MM.1S (cell line): ENCODE measurements at regions not wholly inside any gene's neighbourhood (a gene's known extent, or its start where the extent isn't known, plus 50 kb on each side); places are given as distances from the start of the nearest gene placed in this dataset.

Experiments used
- DNase-seq: peaks from one replicate; pipeline ENCODE4 v3.0.0-alpha.2; 2015
- H2AFZ ChIP-seq: fragments of 300-600 bp; sonication (generic); 2 replicates; pipeline ENCODE4 v1.6.0; 2016; ENCODE audit warnings: antibody characterized with exemption, low read length
- H3F3A ChIP-seq: fragments of 300-600 bp; sonication (generic); 2 replicates; pipeline ENCODE4 v1.6.1; 2016; ENCODE audit warnings: mild to moderate bottlenecking, antibody characterized with exemption, low read length, moderate library complexity, mixed read lengths; ENCODE audit not compliant: insufficient read depth
- H3K27ac ChIP-seq: fragments of 300-600 bp; sonication (generic); 2 replicates; pipeline ENCODE4 v1.5.1; 2016; ENCODE audit warnings: mild to moderate bottlenecking, low read length
- H3K27me3 ChIP-seq: fragments of 300-600 bp; sonication (generic); replicated peaks from 2 replicates; pipeline ENCODE4 v1.6.0; 2016; ENCODE audit warnings: low read length; ENCODE audit not compliant: insufficient read depth
- H3K36me3 ChIP-seq: fragments of 300-600 bp; sonication (generic); replicated peaks from 2 replicates; pipeline ENCODE4 v1.6.1; 2016; ENCODE audit warnings: mild to moderate bottlenecking, low read length, mixed read lengths; ENCODE audit not compliant: insufficient read depth
- H3K4me1 ChIP-seq: fragments of 300-600 bp; sonication (generic); 2 replicates; pipeline ENCODE4 v1.6.1; 2016; ENCODE audit warnings: low read length, mixed read lengths
- H3K4me2 ChIP-seq: fragments of 300-600 bp; sonication (generic); 2 replicates; pipeline ENCODE4 v1.6.0; 2016; ENCODE audit warnings: low read depth, low read length
- H3K4me3 ChIP-seq: fragments of 300-600 bp; sonication (generic); 2 replicates; pipeline ENCODE4 v1.5.1; 2016; ENCODE audit warnings: low read length, mixed read lengths
- H3K79me2 ChIP-seq: fragments of 300-600 bp; sonication (generic); 2 replicates; pipeline ENCODE4 v1.6.1; 2016; ENCODE audit warnings: mixed run types, low read length, mixed read lengths
- H3K9ac ChIP-seq: fragments of 300-600 bp; sonication (generic); 2 replicates; pipeline ENCODE4 v1.6.1; 2016; ENCODE audit warnings: low read length, mixed read lengths
- H3K9me2 ChIP-seq: fragments of 300-600 bp; sonication (generic); replicated peaks from 2 replicates; pipeline ENCODE4 v1.6.1; 2016; ENCODE audit warnings: mild to moderate bottlenecking, low read length, mixed read lengths; ENCODE audit not compliant: insufficient read depth
- H3K9me3 ChIP-seq: fragments of 300-600 bp; sonication (generic); replicated peaks from 2 replicates; pipeline ENCODE4 v1.6.1; 2016; ENCODE audit warnings: mild to moderate bottlenecking, low read length, mixed read lengths; ENCODE audit not compliant: insufficient read depth
- H4K20me1 ChIP-seq: fragments of 300-600 bp; sonication (generic); 2 replicates; pipeline ENCODE4 v1.6.1; 2016; ENCODE audit warnings: mild to moderate bottlenecking, low read length, moderate library complexity, mixed read lengths; ENCODE audit not compliant: insufficient read depth
- CTCF ChIP-seq: fragments of 300-600 bp; sonication (generic); IDR thresholded peaks from 2 replicates; pipeline ENCODE4 v1.5.1; 2016; ENCODE audit warnings: antibody characterized with exemption, low read length, mixed read lengths
- EZH2 ChIP-seq: fragments of 300-600 bp; sonication (generic); optimal IDR thresholded peaks from 2 replicates; pipeline ENCODE3; 2017; ENCODE audit warnings: low read depth, mild to moderate bottlenecking, antibody characterized with exemption, low read length, mixed read lengths
- EZH2phosphoT487 ChIP-seq: fragments of 300-600 bp; sonication (generic); IDR thresholded peaks from 2 replicates; pipeline ENCODE4 v1.6.1; 2018; ENCODE audit warnings: antibody characterized with exemption, low read length

- no peak for TF ChIP-seq EZH2phosphoT487
- no peaks in the 10 kb centered on the region for H3K9me2 ChIP-seq
- H3K4me1 ChIP-seq = no peaks in the 10 kb centered on the region
These were observed 384.5 kb upstream of the CDH6 start for GRCh38 chr5:30808996-30809395.

DNA sequence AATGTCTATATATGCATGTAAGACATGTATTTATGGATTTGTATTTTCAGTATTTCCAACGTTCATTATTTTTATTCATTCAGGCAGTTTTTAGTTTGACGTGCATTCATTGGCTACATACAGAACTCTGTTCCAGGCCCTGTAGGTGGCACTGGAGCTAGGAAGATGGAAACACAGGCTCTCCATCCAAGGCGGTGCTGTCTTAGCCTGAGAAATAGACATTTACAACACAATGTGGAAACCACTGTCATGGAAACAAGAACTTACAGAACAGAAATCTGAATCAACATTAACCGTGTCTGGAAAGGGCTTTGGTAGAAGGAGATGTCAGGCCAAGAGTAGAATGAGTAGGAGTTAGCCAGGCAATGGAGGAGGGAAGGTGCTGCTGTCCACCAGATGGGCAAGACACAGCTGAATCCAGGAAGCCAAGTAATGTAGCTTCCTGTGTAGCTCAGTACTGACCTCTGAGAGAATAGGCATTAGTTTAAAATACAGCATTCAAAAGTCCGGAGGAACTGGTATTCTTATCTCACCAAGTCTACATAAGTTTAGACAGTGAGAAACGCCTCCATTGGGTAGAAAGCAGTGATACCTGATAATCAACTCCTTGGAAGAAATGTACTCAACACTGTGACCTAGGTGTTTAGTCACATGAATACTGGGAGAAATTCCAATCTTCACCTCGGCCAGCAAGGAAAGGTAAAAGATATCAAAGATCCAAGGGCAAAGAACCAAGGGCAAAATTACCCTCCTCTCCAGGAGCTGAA lies 388.6 kb upstream of the CDH6 start:
- H3K79me2 ChIP-seq = no peaks in the 10 kb centered on the region
- TF ChIP-seq EZH2 = no peak
- no peak for TF ChIP-seq CTCF
- TF ChIP-seq EZH2phosphoT487 = no peak
- no peak for DNase-seq

More at GRCh38 chr5:30808996-30809395, 384.5 kb upstream of the CDH6 start:
- no peaks in the 10 kb centered on the region for H3F3A ChIP-seq
- no peaks in the 10 kb centered on the region for H3K27me3 ChIP-seq
- H3K36me3 ChIP-seq = no peaks in the 10 kb centered on the region
- no peak overlapping the region for H2AFZ ChIP-seq
- H3K4me3 ChIP-seq = no peak overlapping the region
- H3K9me3 ChIP-seq = no peaks in the 10 kb centered on the region
- H3K79me2 ChIP-seq = no peaks in the 10 kb centered on the region
- no peak overlapping the region for H3K27ac ChIP-seq
- DNase-seq = no peak
- no peak overlapping the region for H3K9ac ChIP-seq
- no peaks in the 10 kb centered on the region for H4K20me1 ChIP-seq
- no peak overlapping the region for H3K4me2 ChIP-seq

GRCh38 chr5:30802961-30803705 lies 390.4 kb upstream of the CDH6 start:
- no peaks in the 10 kb centered on the region for H3F3A ChIP-seq
- H3K27me3 ChIP-seq = no peaks in the 10 kb centered on the region
- no peaks in the 10 kb centered on the region for H3K9me2 ChIP-seq
- H4K20me1 ChIP-seq = no peaks in the 10 kb centered on the region
- H3K4me1 ChIP-seq = no peaks in the 10 kb centered on the region
- H3K27ac ChIP-seq = no peak overlapping the region
- H3K9ac ChIP-seq = no peak overlapping the region
- DNase-seq = no peak
- no peak overlapping the region for H2AFZ ChIP-seq
- TF ChIP-seq EZH2phosphoT487 = no peak
- no peak for TF ChIP-seq CTCF
- no peaks in the 10 kb centered on the region for H3K36me3 ChIP-seq
- no peak overlapping the region for H3K4me2 ChIP-seq
- H3K79me2 ChIP-seq = no peaks in the 10 kb centered on the region
- H3K9me3 ChIP-seq = no peaks in the 10 kb centered on the region
- no peak overlapping the region for H3K4me3 ChIP-seq

More for the DNA sequence above, 388.6 kb upstream of the CDH6 start:
- Histone ChIP-seq H3K27me3 (no peaks in the 10 kb centered on the region), H3K9me2 (no peaks in the 10 kb centered on the region), H3K4me2 (no peak overlapping the region), H3K9me3 (no peaks in the 10 kb centered on the region), H3K9ac (no peak overlapping the region), H3K36me3 (no peaks in the 10 kb centered on the region), H3F3A (no peaks in the 10 kb centered on the region), H3K4me3 (no peak overlapping the region), H4K20me1 (no peaks in the 10 kb centered on the region), H2AFZ (no peak overlapping the region), H3K27ac (no peak overlapping the region), H3K4me1 (no peaks in the 10 kb centered on the region)

DNA sequence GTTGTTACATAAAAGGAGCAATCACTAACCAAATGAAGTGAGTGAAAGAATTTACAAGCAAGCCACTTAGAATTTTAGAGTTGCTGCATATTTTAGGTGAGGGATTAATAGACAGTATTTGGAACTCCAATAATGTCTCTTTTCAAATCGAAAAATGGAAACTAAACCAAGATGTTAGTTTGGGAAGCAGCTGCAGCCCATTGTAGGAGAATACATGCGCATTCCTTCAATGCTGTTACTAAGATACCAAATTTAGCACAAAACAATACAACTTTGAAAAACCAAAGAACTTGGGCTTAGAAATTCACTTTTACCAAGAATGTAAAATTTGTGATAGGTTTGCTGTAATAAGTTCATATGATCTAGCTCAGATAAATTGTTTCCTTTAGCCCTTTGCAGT lies 411.8 kb upstream of the CDH6 start:
- H3K4me1 ChIP-seq = no peaks in the 10 kb centered on the region
- no peaks in the 10 kb centered on the region for H3K9me3 ChIP-seq
- TF ChIP-seq CTCF (no peak), EZH2phosphoT487 (no peak), EZH2 (no peak)
- H3K79me2 ChIP-seq = no peaks in the 10 kb centered on the region
- H3K4me3 ChIP-seq = no peak overlapping the region
- DNase-seq = no peak
- no peaks in the 10 kb centered on the region for H4K20me1 ChIP-seq
- H3K27ac ChIP-seq = no peak overlapping the region
- H3K9ac ChIP-seq = no peak overlapping the region
- no peaks in the 10 kb centered on the region for H3K27me3 ChIP-seq
- no peaks in the 10 kb centered on the region for H3K9me2 ChIP-seq
- H3K4me2 ChIP-seq = no peak overlapping the region
- no peak overlapping the region for H2AFZ ChIP-seq
- no peaks in the 10 kb centered on the region for H3K36me3 ChIP-seq
- H3F3A ChIP-seq = no peaks in the 10 kb centered on the region
